Parathyroid adenoma (tissue), 2 donors: ENCODE measurements at regions not wholly inside any gene's neighbourhood (a gene's known extent, or its start where the extent isn't known, plus 50 kb on each side); places are given as distances from the start of the nearest gene placed in this dataset.
A peak's percentile ranks its signal among the peaks of the same experiment; 100 is the strongest.

ENCODE experiments used
- H2AFZ ChIP-seq: fragments of 300-600 bp; sonication (generic); one replicate; pipeline ENCODE4 v1.7.0; 2017; ENCODE audit warnings: antibody characterized with exemption, mild to moderate bottlenecking
- H3K27ac ChIP-seq: fragments of 300-600 bp; sonication (generic); one replicate; pipeline ENCODE4 v1.7.0; 2017
- H3K27me3 ChIP-seq: fragments of 300-600 bp; sonication (generic); one replicate; pipeline ENCODE4 v1.7.0; 2017; ENCODE audit warnings: low read length; ENCODE audit not compliant: control insufficient read depth, insufficient read depth
- H3K36me3 ChIP-seq: fragments of 300-600 bp; sonication (generic); one replicate; pipeline ENCODE4 v1.7.0; 2017; ENCODE audit warnings: low read length; ENCODE audit not compliant: control insufficient read depth, insufficient read depth
- H3K4me1 ChIP-seq: fragments of 300-600 bp; sonication (generic); one replicate; pipeline ENCODE4 v1.7.0; 2017; ENCODE audit warnings: control low read depth
- H3K4me2 ChIP-seq: fragments of 300-600 bp; sonication (generic); one replicate; pipeline ENCODE4 v1.7.0; 2017; ENCODE audit warnings: low read length
- H3K4me3 ChIP-seq: fragments of 300-600 bp; sonication (generic); one replicate; pipeline ENCODE4 v1.7.0; 2017; ENCODE audit warnings: low read depth, low read length
- H3K79me2 ChIP-seq: fragments of 300-600 bp; sonication (generic); one replicate; pipeline ENCODE4 v1.7.0; 2017; ENCODE audit warnings: control low read depth
- H3K9ac ChIP-seq: fragments of 300-600 bp; sonication (generic); one replicate; pipeline ENCODE4 v1.7.0; 2017; ENCODE audit warnings: mild to moderate bottlenecking
- H3K9me3 ChIP-seq: fragments of 300-600 bp; sonication (generic); one replicate; pipeline ENCODE4 v1.7.0; 2017; ENCODE audit warnings: low read length; ENCODE audit not compliant: control insufficient read depth
- TF ChIP-seq, protein P1 (sequence below): fragments of 300-600 bp; sonication (generic); IDR thresholded peaks from one replicate; pipeline ENCODE4 v1.7.0; 2017; ENCODE audit warnings: antibody characterized with exemption, mild to moderate bottlenecking
- donor health status: primary hyperparathyroidism.

DNA sequence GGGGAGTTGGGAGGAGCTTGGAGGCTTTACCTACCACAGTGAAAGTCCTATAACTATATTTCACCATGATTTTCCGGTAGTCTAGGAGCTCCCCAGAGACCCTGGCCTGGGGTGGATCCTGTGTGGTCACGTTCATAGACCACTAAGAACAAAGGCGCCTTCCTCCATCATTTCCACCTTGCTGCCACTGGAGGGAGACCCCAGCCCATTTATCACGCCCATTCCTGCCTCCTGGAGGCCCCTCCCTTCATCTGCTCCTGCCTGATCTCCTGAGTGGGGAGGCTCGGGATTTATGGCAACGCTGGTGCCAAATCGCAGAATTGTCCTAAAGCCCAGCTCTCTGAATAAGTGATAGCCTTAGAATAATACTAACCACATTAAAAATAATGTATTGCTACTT is 507.6 kb upstream of the SPHKAP start:
- H3K27me3 ChIP-seq, result no peaks in the 10 kb centered on the region
- TF ChIP-seq, protein P1, sequence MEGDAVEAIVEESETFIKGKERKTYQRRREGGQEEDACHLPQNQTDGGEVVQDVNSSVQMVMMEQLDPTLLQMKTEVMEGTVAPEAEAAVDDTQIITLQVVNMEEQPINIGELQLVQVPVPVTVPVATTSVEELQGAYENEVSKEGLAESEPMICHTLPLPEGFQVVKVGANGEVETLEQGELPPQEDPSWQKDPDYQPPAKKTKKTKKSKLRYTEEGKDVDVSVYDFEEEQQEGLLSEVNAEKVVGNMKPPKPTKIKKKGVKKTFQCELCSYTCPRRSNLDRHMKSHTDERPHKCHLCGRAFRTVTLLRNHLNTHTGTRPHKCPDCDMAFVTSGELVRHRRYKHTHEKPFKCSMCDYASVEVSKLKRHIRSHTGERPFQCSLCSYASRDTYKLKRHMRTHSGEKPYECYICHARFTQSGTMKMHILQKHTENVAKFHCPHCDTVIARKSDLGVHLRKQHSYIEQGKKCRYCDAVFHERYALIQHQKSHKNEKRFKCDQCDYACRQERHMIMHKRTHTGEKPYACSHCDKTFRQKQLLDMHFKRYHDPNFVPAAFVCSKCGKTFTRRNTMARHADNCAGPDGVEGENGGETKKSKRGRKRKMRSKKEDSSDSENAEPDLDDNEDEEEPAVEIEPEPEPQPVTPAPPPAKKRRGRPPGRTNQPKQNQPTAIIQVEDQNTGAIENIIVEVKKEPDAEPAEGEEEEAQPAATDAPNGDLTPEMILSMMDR, result no peak
- no peaks in the 10 kb centered on the region for H3K36me3 ChIP-seq
- H3K27ac ChIP-seq, result no peak overlapping the region
- H3K4me1 ChIP-seq, result no peaks in the 10 kb centered on the region
- no peaks in the 10 kb centered on the region for H3K9me3 ChIP-seq
- no peak overlapping the region for H3K4me3 ChIP-seq
- no peak overlapping the region for H2AFZ ChIP-seq
- H3K9ac ChIP-seq, result no peak overlapping the region
- H3K4me2 ChIP-seq, result no peak overlapping the region
- no peaks in the 10 kb centered on the region for H3K79me2 ChIP-seq

DNA sequence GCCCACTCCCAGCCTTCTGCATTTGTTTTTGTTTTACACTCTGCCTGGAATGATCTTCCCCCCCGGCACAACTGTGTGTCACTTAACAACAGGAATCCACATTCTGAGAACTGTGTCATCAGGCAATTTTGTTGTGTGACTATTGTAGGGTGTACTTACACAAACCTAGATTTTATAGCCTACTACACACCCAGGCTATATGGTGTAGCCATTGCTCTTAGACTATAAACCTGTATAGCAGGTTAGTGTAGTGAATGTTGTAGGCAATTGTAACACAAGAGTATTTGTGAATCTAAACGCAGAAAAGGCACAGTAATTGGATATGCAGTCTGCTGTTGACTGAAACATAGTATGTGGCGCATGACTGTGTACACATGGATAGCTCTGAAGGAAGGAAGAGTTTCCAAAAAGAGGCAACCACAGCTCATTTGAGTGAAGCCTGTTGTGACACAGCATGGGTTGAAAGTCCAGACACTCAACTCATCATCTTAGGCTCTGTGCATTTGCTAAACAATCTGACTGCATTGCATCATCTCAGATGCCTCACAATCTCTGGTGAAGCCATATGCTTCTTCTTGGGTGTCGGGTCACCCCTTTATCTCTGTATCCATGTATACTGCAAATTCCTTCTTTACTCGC is 506.6 kb upstream of the SPHKAP start:
- Histone ChIP-seq H3K4me2 (no peak overlapping the region), H3K27me3 (no peaks in the 10 kb centered on the region), H3K79me2 (no peaks in the 10 kb centered on the region), H3K9me3 (no peaks in the 10 kb centered on the region), H3K4me3 (no peak overlapping the region), H3K9ac (no peak overlapping the region), H3K36me3 (no peaks in the 10 kb centered on the region), H2AFZ (no peak overlapping the region), H3K4me1 (no peaks in the 10 kb centered on the region), H3K27ac (no peak overlapping the region)
- TF ChIP-seq, protein P1, result no peak

DNA sequence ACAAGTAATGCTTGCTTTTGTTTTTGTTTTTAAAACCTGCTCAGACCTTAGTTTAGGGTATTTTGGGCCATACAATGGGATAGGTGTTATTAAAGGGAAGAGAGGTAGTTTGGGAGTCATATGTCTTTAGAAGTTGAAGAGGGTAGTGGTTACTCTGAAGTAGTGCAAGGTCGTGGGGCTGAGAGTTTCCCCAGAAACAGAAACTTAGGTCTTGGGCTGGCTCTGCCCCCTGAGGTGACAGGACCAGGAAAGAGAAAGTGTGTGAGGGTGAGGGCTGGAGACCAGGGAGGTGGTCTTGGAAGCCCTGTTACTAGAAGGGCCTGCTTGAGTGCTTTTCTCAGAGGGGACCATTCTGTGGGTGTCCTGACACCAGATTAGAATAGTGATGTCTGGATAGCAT is 500.5 kb upstream of the SPHKAP start:
- Histone ChIP-seq H3K79me2 (no peaks in the 10 kb centered on the region), H3K4me3 (no peak overlapping the region), H3K9me3 (no peaks in the 10 kb centered on the region), H3K4me1 (no peaks in the 10 kb centered on the region), H3K4me2 (no peak overlapping the region), H3K27ac (no peak overlapping the region), H3K9ac (no peak overlapping the region), H3K36me3 (no peaks in the 10 kb centered on the region), H3K27me3 (no peaks in the 10 kb centered on the region), H2AFZ (no peak overlapping the region)
- TF ChIP-seq, protein P1, result no peak

DNA sequence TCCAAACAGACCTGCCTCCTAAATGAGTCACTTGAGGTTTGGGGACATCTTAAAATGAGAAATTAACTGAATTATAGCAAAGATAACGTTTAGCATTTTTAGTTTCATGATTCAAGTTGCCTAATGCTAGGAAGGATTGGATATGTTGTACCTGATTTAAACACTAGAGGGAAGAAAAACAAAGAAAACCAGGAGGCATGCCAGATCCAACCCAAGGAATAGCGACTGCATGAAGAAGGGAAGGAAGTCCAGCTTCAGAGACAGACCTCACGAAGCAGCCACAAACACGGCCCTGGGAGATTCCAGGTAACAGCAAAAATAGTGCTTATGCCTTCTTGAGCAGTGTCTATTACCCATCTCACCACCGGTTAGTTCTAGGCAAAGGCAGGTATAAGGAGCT is 499.9 kb upstream of the SPHKAP start:
- no peaks in the 10 kb centered on the region for H3K79me2 ChIP-seq
- H3K4me2 ChIP-seq, result no peak overlapping the region
- no peaks in the 10 kb centered on the region for H3K27me3 ChIP-seq
- no peak overlapping the region for H3K9ac ChIP-seq
- H3K27ac ChIP-seq, result no peak overlapping the region
- H3K9me3 ChIP-seq, result no peaks in the 10 kb centered on the region
- no peak overlapping the region for H2AFZ ChIP-seq
- TF ChIP-seq, protein P1, result peak; percentile 4
- H3K4me1 ChIP-seq, result no peaks in the 10 kb centered on the region
- no peaks in the 10 kb centered on the region for H3K36me3 ChIP-seq
- no peak overlapping the region for H3K4me3 ChIP-seq

DNA sequence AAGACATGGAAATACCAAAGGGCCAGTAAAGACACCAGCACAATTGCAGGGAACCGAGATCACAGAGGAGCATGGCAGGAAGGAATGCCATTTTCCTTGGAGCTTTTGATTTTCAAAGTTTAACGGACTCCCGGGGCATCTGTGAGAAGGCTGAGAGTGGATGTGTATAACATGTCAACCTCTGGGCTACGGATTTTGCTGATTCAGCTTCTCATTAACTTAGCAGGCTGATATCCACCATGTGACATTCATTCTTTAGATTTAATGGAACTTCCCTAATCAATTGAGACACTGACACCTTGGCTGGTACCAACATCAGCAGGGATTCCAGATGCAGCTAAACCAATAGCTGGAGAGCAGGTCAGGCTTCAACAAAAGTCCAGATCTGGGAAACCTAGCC is 496.6 kb upstream of the SPHKAP start:
- TF ChIP-seq, protein P1, result no peak
- H3K4me3 ChIP-seq, result no peak overlapping the region
- H3K27ac ChIP-seq, result no peak overlapping the region

More for the DNA sequence above, 496.6 kb upstream of the SPHKAP start:
- Histone ChIP-seq H3K79me2 (no peaks in the 10 kb centered on the region), H3K27me3 (no peaks in the 10 kb centered on the region), H3K36me3 (no peaks in the 10 kb centered on the region), H3K4me1 (no peaks in the 10 kb centered on the region), H3K4me2 (no peak overlapping the region), H3K9ac (no peak overlapping the region), H2AFZ (no peak overlapping the region), H3K9me3 (no peaks in the 10 kb centered on the region)
